ENCODE measurements at regions not wholly inside any gene's neighbourhood (a gene's known extent, or its start where the extent isn't known, plus 50 kb on each side); places are given as distances from the start of the nearest gene placed in this dataset.
A peak's percentile ranks its signal among the peaks of the same experiment; 100 is the strongest.

DNA sequence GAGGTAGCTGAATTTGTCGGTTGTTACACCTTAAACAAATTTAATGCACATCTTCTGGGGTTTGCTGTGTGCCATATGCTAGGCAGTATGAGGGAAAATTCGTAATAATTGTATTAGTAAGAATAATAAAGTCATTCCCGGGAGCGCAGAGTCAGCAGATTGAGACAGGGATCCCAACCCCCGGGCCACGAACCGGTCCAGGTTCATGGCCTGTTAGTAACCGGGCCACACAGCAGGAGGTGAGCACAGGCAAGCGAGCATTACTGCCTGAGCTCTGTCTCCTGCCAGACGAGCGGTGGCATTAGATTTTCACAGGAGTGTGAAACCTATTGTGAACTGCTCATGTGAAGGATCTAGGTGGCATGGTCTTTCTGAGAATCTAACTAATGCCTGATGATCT lies 114.9 kb downstream of the PCDH7 start:
- in situ Hi-C loops (cut with MboI; ENCODE audit: low pct_unique_long_range_greater_than_20kb, low sequenced_read_pairs): no loop called here
- DNase-seq: no peak

- in situ Hi-C loops (cut with MboI; ENCODE audit: low pct_unique_long_range_greater_than_20kb, low sequenced_read_pairs): no loop called here
- no peak for DNase-seq
These were observed 116.1 kb downstream of the PCDH7 start for GRCh38 chr4:30836231-30836630.

GRCh38 chr4:30837131-30837539 lies 117.0 kb downstream of the PCDH7 start:
- in situ Hi-C loops (cut with MboI; ENCODE audit: low pct_unique_long_range_greater_than_20kb, low sequenced_read_pairs): no loop called here
- no peak for DNase-seq

DNA sequence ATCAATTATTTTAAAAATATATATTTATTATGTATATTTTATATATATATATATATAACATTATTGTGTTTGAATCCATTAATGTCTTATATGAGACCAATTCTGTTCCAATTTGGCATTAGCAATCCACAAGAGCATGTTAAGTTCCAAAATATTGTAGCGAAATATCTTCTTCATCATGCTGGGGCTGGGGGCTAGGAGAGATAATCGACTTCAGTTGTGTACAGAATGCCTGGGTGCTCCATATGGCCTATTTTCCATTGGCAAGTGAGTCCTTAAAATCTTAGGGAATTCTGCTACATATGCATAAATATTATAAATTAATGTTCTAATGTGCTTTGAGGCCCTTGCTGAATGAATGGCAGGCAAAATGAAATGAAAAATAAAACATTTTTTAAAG lies 117.7 kb downstream of the PCDH7 start:
- DNase-seq: no peak
- in situ Hi-C loops (cut with MboI; ENCODE audit: low pct_unique_long_range_greater_than_20kb, low sequenced_read_pairs): no loop called here

- DNase-seq: no peak
- in situ Hi-C loops (cut with MboI; ENCODE audit: low pct_unique_long_range_greater_than_20kb, low sequenced_read_pairs): no loop called here
These were observed 118.2 kb downstream of the PCDH7 start for GRCh38 chr4:30838331-30838730.

GRCh38 chr4:30839583-30840520 lies 119.7 kb downstream of the PCDH7 start:
- peak; percentile 7 for DNase-seq
- in situ Hi-C loops (cut with MboI; ENCODE audit: low pct_unique_long_range_greater_than_20kb, low sequenced_read_pairs): no loop called here

- in situ Hi-C loops (cut with MboI; ENCODE audit: low pct_unique_long_range_greater_than_20kb, low sequenced_read_pairs): no loop called here
These were observed 120.4 kb downstream of the PCDH7 start for GRCh38 chr4:30840571-30840970.

GRCh38 chr4:30842142-30842541 lies 122.0 kb downstream of the PCDH7 start:
- no peak for DNase-seq
- in situ Hi-C loops (cut with MboI; ENCODE audit: low pct_unique_long_range_greater_than_20kb, low sequenced_read_pairs): no loop called here

More at GRCh38 chr4:30840571-30840970, 120.4 kb downstream of the PCDH7 start:
- DNase-seq: no peak

GRCh38 chr4:30842689-30843088 lies 122.5 kb downstream of the PCDH7 start:
- in situ Hi-C loops (cut with MboI; ENCODE audit: low pct_unique_long_range_greater_than_20kb, low sequenced_read_pairs): no loop called here
- no peak for DNase-seq

DNA sequence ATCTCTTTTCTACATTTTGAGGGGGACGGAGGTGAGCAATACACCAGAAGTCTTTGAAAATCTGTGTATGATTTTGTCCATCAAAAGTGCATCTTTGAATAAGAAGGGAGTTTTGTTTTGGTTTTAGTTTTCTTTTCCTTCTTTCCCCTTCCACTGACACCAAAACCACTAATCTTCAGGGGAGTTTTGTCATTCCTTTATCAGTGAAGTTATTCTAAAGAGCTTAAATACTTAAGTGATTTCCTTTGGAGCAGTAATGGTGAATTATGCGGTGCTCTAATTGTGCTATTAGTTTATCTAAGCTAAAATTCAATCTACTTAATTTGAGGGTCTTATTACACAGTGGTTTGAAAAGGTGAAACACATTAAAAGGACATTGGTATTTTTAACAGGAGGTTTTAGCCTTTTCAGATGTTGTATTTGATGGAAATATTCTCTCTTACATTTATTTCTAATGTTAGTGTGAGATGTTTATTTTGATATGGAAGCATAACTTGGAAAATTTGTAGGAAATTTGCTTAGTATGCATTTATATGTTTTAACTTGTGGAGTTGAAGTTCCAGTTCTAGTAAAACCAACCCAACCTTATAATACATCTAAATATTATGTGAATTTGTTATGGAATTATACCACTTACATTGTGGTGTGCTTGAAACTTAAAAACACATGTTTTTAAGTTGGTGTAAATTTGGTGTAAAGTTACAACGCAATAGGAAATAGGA lies 124.9 kb downstream of the PCDH7 start:
- in situ Hi-C loops (cut with MboI; ENCODE audit: low pct_unique_long_range_greater_than_20kb, low sequenced_read_pairs): no loop called here
- DNase-seq: no peak

DNA sequence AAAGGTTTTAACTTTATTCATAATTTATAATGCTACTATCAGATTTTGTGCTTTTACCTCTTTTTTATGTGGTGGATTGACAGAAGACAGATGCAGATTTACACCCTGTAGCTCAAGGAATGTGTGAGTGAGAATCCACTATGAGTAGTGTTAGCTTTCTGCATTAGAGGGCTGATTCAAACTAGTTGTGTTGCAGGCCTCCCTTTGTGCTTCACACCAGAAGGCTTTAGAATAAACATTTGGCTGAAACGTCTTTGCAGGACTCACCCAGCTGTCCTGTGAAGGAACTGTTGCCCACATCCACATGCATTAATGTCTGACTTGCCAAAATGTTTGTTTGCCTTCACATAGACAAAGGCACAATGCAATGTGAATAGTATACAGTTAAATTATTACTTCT lies 127.0 kb downstream of the PCDH7 start:
- no peak for DNase-seq
- in situ Hi-C loops (cut with MboI; ENCODE audit: low pct_unique_long_range_greater_than_20kb, low sequenced_read_pairs): no loop called here

DNA sequence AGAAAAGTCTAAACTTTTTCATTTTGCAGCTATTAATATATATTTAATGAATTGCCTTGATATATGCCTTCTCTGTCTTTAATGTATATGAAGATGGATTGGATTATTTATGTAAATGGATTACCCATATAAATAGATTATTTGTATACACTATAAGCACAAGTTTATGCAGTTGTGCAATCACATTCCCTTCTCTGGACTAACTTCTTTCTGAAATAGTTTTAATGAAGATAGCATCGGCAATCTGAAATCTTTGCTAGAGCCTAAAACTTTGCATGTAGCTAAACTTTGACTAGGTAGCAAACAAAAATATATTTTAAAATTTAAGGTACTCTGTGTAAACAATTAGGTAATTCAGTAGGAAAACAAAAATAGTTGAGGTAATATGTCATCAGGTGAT lies 127.8 kb downstream of the PCDH7 start:
- no peak for DNase-seq
- in situ Hi-C loops (cut with MboI; ENCODE audit: low pct_unique_long_range_greater_than_20kb, low sequenced_read_pairs): no loop called here

DNA sequence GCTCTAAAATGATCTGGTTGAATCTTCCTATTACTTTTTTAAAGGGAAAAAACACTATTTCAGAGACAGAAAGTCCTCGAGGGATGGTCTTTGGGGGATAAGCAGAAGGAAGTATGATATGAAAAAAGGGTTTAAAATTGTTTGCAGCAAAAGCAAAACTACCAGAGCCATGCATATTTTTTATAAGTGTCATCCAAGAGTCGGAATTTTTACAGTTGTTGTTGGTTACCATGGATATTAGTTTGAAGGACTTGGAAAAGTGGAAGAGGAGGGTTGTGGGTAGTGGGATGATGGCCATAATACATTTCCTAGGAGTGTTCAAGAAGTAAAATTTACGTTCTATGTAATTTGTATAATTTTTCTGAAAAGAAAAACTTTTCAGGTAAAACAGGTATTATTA lies 134.4 kb downstream of the PCDH7 start:
- DNase-seq: no peak
- in situ Hi-C loops (cut with MboI; ENCODE audit: low pct_unique_long_range_greater_than_20kb, low sequenced_read_pairs): no loop called here

- in situ Hi-C loops (cut with MboI; ENCODE audit: low pct_unique_long_range_greater_than_20kb, low sequenced_read_pairs): no loop called here
- DNase-seq: no peak
These were observed 135.1 kb downstream of the PCDH7 start for GRCh38 chr4:30855232-30855631.

- no peak for DNase-seq
- in situ Hi-C loops (cut with MboI; ENCODE audit: low pct_unique_long_range_greater_than_20kb, low sequenced_read_pairs): no loop called here
These were observed 136.8 kb downstream of the PCDH7 start for GRCh38 chr4:30856795-30857564.

- in situ Hi-C loops (cut with MboI; ENCODE audit: low pct_unique_long_range_greater_than_20kb, low sequenced_read_pairs): no loop called here
- DNase-seq: no peak
These were observed 140.8 kb downstream of the PCDH7 start for GRCh38 chr4:30860978-30861377.

- in situ Hi-C loops (cut with MboI; ENCODE audit: low pct_unique_long_range_greater_than_20kb, low sequenced_read_pairs): no loop called here
- no peak for DNase-seq
These were observed 142.0 kb downstream of the PCDH7 start for GRCh38 chr4:30862196-30862595.

DNA sequence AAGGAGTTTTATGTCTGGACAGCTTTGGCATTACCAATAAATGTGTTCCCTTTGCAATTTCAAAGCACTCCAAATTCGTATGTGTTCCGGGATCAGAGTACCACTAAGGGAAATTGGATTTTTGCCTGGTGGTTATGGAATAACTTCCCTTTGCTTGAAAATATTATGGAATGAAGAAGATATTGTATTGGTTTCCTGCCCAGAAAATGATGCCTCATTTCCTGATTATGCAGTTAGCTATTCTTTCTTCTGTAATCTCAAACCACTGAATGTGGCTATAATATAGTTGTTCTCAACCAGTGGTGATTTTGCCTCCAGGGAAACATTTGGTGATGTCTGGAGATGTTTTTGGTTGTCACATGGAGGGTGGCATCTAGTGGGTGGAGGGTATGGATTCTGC lies 142.9 kb downstream of the PCDH7 start:
- in situ Hi-C loops (cut with MboI; ENCODE audit: low pct_unique_long_range_greater_than_20kb, low sequenced_read_pairs): no loop called here

DNA sequence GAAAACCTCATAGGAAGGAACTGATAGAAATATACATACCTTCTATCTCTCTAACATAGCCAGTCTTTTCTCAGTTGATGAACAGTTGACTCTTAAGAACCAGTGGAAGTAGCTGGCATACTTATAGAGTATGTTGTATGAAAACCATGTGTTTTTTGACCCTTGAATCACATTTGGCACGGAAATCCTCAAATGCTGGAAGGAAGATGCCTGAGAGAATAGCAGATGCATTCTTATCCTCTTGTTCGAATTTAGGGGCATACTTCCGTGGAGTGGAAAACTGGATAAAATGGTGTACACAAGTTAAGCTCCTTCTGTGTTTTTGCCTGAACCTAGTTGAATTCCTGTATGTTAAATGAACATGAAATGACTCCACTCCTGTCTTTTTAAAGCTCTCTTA lies 145.5 kb downstream of the PCDH7 start:
- in situ Hi-C loops (cut with MboI; ENCODE audit: low pct_unique_long_range_greater_than_20kb, low sequenced_read_pairs): no loop called here
- DNase-seq: no peak

More for the DNA sequence above, 142.9 kb downstream of the PCDH7 start:
- no peak for DNase-seq

DNA sequence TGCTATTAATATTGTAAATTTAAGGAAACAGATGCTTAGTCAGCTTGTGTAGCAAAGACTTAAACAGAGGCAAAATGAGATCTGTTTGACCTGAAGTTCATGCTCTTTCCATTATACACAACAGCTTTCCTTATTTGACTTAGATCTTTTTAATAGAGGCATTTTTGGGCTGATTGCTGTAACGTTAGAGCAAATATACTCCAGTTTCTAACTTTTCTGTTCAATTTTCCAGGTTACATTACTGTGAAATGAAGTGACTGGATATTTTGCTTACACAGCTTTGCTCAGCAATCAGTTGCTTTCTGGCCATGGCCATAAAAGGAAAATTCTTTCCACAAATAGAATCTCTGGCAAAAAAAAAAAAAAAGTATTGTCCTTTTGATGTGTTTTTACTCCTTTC lies 146.2 kb downstream of the PCDH7 start:
- in situ Hi-C loops (cut with MboI; ENCODE audit: low pct_unique_long_range_greater_than_20kb, low sequenced_read_pairs): no loop called here
- DNase-seq: no peak
